ENCODE measurements at regions not wholly inside any gene's neighbourhood (a gene's known extent, or its start where the extent isn't known, plus 50 kb on each side); places are given as distances from the start of the nearest gene placed in this dataset.

GRCh38 chr10:42932735-42933447, 144.0 kb upstream of the RET start:
- Histone ChIP-seq H3K4me1 (ENCODE audit: control insufficient read depth, insufficient read depth, low read length) (no peaks in the 10 kb centered on the region), H3K4me3 (ENCODE audit: low read depth in 2 of 2, low read length in 2 of 2) (no peak overlapping the region), H3K9me3 (ENCODE audit: control insufficient read depth, insufficient read depth, low read depth, low read length) (no peaks in the 10 kb centered on the region), H3K27ac (ENCODE audit: low read length) (no peak overlapping the region), H3K27me3 (ENCODE audit: control insufficient read depth, insufficient read depth, low read length) (peaks cover 3% of the 10 kb centered on the region; the same call in 1 of the 2 replicates), H3K36me3 (ENCODE audit: control insufficient read depth, insufficient read depth, low read length) (no peaks in the 10 kb centered on the region)
- in situ Hi-C loops (cut with HindIII; ENCODE audit: low pct_unique_long_range_greater_than_20kb, low sequenced_read_pairs) = no loop called here
- DNase-seq (ENCODE audit: low read depth, low spot score) (no peak), ATAC-seq (no peak)
- no TSS peak for BruUV-seq (replicated peaks)
- intact Hi-C loops (cut with micrococcal nuclease; ENCODE audit: unreplicated experiment) = no loop called here
- CTCF ChIA-PET = no interaction called here
- TF ChIP-seq REST (IDR thresholded peaks at IDR 0.05; ENCODE audit: insufficient read depth in 1 of 2, low read depth in 2 of 2, low read length in 1 of 2) = no peak
- TF ChIP-seq TCF7L2 (IDR thresholded peaks at IDR 0.05; ENCODE audit: low read depth, low read length) = no peak
- TF ChIP-seq CTCF (IDR thresholded peaks at IDR 0.05) = no peak
- TF ChIP-seq POLR2AphosphoS5 (IDR thresholded peaks at IDR 0.05; ENCODE audit: low read depth, low read length) = no peak
- no peak for TF ChIP-seq SIN3A (IDR thresholded peaks at IDR 0.05; ENCODE audit: borderline replicate concordance, insufficient read depth, low read depth, low read length)
- POLR2A ChIA-PET = no interaction called here

- no peaks in the 10 kb centered on the region for H3K4me1 ChIP-seq (ENCODE audit: control insufficient read depth, insufficient read depth, low read length)
- POLR2A ChIA-PET = no interaction called here
- H3K9me3 ChIP-seq (ENCODE audit: control insufficient read depth, insufficient read depth, low read depth, low read length) = no peaks in the 10 kb centered on the region
- ATAC-seq (no peak), DNase-seq (ENCODE audit: low read depth, low spot score) (no peak)
- no peaks in the 10 kb centered on the region for H3K36me3 ChIP-seq (ENCODE audit: control insufficient read depth, insufficient read depth, low read length)
- no peak overlapping the region for H3K27ac ChIP-seq (ENCODE audit: low read length)
- no peak overlapping the region for H3K4me3 ChIP-seq (ENCODE audit: low read depth in 2 of 2, low read length in 2 of 2)
- H3K27me3 ChIP-seq (ENCODE audit: control insufficient read depth, insufficient read depth, low read length) = no peaks in the 10 kb centered on the region; the same call in 1 of the 2 replicates
- no peak for TF ChIP-seq CTCF (IDR thresholded peaks at IDR 0.05)
- in situ Hi-C loops (cut with HindIII; ENCODE audit: low pct_unique_long_range_greater_than_20kb, low sequenced_read_pairs) (no loop called here), intact Hi-C loops (cut with micrococcal nuclease; ENCODE audit: unreplicated experiment) (no loop called here)
- no TSS peak for BruUV-seq (replicated peaks)
- CTCF ChIA-PET = interaction anchor here (0.8 kb wide), 1 partner anchor 14 kb away, joined by 3 read pairs; no protein-coding TSS in a partner anchor
Measured at GRCh38 chr10:42933448-42934340, 143.2 kb upstream of the RET start.
